LNCAP (cell line): ENCODE measurements at regions not wholly inside any gene's neighbourhood (a gene's known extent, or its start where the extent isn't known, plus 50 kb on each side); places are given as distances from the start of the nearest gene placed in this dataset.

Experiments
- TF ChIP-seq, protein P1 (sequence below): fragments of 450-650 bp; IDR thresholded peaks from 2 replicates; pipeline ENCODE4 v1.5.1; 2017; ENCODE audit warnings: mild to moderate bottlenecking

DNA sequence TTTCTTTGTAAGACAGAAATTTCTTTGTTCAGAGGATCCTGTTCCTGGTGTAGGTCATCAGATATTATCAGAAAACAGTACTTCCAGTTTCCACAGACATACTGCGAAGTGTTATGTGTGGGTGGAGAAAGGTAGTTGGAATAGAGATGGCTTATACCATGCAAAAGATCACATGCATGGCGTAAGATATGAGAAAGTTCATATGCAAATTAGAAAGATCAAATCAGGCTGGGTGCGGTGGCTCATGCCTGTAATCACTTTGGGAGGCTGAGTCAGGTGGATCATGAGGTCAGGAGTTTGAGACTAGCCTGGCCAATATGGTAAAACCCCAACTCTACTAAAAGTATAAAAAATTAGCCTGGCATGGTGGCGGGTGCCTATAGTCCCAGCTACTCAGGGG, 65.2 kb upstream of the GLIS3 start:
- TF ChIP-seq, protein P1, sequence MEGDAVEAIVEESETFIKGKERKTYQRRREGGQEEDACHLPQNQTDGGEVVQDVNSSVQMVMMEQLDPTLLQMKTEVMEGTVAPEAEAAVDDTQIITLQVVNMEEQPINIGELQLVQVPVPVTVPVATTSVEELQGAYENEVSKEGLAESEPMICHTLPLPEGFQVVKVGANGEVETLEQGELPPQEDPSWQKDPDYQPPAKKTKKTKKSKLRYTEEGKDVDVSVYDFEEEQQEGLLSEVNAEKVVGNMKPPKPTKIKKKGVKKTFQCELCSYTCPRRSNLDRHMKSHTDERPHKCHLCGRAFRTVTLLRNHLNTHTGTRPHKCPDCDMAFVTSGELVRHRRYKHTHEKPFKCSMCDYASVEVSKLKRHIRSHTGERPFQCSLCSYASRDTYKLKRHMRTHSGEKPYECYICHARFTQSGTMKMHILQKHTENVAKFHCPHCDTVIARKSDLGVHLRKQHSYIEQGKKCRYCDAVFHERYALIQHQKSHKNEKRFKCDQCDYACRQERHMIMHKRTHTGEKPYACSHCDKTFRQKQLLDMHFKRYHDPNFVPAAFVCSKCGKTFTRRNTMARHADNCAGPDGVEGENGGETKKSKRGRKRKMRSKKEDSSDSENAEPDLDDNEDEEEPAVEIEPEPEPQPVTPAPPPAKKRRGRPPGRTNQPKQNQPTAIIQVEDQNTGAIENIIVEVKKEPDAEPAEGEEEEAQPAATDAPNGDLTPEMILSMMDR = no peak

DNA sequence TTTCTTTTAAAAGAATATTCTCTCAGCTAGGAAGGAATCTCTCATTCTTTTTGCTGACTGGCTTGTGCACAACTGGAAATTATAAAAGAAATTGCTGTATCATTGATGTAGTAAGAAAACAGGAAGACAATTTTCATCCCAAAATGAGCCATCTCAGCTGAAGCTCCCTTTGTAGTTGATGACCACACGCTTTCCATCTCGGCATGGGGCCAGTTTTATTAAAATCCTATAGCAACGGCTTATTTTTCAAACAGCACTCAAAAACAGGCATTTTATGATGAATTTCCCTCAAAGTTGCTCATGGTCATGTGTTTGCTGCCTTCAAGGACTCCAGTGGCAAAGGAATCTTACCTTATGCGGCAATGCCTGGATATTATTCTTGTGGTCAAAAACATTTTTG, 62.4 kb upstream of the GLIS3 start:
- TF ChIP-seq, protein P1 = no peak

DNA sequence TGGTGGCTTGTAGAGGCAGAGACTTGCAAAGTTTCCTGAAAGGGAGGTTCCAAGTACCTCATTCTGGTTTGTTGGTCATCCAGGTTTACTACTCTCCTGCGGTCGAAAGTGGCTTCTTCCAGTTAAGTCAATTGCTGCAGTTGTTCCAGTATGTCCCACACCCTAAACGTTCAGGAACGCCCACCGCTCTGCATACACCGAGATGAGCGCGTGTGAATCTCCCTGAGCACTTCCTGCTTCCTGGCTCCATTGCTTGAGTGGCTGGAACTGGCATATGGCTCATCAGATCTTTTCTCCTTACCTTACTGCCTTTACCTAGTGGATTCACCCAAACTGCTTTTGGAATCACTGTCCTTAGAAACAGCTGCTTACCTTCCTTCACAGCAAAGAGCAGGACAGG, 59.1 kb upstream of the GLIS3 start:
- TF ChIP-seq, protein P1 = no peak

DNA sequence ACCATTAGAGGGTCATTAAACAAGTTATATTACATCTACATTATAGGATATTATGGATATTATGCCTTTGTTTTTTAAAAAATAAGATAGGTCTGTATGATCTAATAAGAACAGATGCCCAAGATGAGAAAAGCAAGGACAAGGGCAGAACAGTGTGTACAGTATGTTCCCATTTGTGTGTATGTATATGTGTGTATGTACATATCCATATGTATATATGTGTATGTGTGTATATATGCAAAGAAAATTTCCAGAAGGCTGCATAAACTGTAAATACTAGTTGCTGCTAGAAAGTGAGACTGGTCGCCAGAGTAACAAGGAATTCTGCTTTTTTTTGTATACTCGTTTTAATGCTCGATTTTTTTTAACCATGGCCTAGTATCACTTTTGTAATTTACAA, 58.1 kb upstream of the GLIS3 start:
- TF ChIP-seq, protein P1 = no peak

DNA sequence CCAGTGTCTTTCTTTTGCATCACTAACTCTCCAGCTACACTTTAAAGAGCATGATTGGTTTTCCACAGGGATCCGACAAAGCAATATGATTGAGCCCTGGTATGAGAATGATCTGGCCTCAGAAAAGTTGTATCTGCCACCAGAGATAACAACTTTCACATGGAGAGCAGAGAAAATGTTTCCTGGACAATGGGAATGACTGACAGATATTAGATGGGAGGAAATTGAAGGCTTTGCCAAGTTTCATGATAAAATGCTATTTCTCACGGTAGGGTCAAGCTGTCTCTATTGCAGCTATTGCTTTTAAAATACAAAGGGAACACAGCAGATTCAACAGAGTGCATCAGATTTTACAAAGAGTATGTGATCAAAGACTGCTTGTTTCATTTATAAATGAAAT, 56.4 kb upstream of the GLIS3 start:
- TF ChIP-seq, protein P1 = no peak

DNA sequence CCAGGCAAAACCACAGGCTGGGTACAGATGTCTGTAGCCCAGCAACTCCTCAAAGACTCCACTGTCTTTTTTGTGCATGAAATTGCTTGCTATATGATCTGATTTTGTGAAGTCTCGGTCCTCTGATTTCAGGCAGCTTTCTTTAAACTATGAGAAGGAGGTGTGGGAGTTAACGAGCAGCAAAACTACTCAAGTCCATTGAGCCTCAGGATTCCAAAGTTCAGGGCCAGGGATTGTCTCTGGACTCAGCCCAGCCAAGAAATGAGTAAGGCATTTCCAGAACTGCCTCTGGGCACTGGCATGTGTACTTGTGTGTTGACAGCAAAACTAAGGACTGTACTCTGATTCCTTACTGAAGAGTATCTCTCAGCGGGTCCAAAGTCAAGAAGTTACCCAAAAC, 53.4 kb upstream of the GLIS3 start:
- TF ChIP-seq, protein P1 = no peak

DNA sequence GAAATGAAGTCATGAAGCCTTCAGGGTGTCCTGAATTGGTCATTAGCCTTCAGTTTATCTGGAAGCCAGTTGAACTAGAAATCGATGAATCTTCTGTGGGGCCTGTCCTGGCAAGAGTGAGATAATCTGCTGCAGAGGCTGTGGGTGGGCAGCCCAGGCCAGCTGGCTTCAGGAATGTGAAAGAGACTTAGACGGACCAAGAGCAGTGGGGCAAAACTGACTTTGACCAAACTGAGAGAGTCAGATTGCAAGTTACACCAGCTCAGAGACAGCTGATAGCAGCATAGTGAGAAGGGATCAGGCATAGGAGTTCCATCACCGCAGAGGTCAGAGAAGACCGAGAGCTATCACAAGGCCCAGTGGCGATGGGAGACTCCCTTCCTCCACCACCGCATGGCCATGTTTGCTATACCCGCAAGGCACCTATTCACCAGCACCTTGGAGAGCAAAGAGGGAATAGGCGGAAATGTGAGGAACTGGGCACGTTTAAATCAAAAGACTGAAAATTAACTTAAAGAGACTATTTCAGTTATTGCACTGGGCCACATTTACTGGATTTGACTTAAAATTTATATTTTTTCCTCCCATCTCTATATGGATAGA, 50.0 kb upstream of the GLIS3 start:
- TF ChIP-seq, protein P1 = no peak
